Motor neuron (in vitro differentiated cells): ENCODE measurements at regions not wholly inside any gene's neighbourhood (a gene's known extent, or its start where the extent isn't known, plus 50 kb on each side); places are given as distances from the start of the nearest gene placed in this dataset.
"Not testable (repeated sequence)": the region's sequence is repeated elsewhere in the genome, so short reads cannot be mapped to it uniquely, and the experiment has no call there.

ENCODE experiments used
- ATAC-seq, 8 experiments: fragments of 200-7000 bp; cut with Tn5 transposase; replicated peaks in 6 of 8; 2 replicates each; pipeline ENCODE4 v1.8.0; 2021; ENCODE audit warnings: mild to moderate bottlenecking in 8 of 8, moderate library complexity in 8 of 8
- H3K27ac ChIP-seq, 2 donors: fragments of 250-450 bp; sonication (Bioruptor Pico); 2 replicates each; pipeline ENCODE4 v1.9.0; 2021; ENCODE audit warnings: antibody characterized with exemption in 2 of 2, mild to moderate bottlenecking in 2 of 2, moderate library complexity in 1 of 2
- H3K4me1 ChIP-seq, 2 donors: fragments of 250-450 bp; sonication (Bioruptor Pico); replicated peaks in 1 of 2; 2 replicates each; pipeline ENCODE4 v1.6.1; 2021; ENCODE audit warnings: antibody characterized with exemption in 2 of 2, mild to moderate bottlenecking in 2 of 2, moderate library complexity in 1 of 2
- H3K4me3 ChIP-seq, 5 donors: fragments of 250-450 bp; sonication (Bioruptor Pico); 2 replicates each; pipeline ENCODE4 v1.9.0; 2021; ENCODE audit warnings: antibody characterized with exemption in 5 of 5, mild to moderate bottlenecking in 5 of 5, moderate library complexity in 4 of 5
- WGBS, 10 experiments: fragments of 450-650 bp; shearing (Covaris generic); methylation state at CpG; one replicate each; pipeline ENCODE4 v1.0.0; 2022; 5-methylcytosine and 5-hydroxymethylcytosine counted together
- in situ Hi-C, 9 experiments: fragments of 400-800 bp; cut with MboI; loops; one replicate each; pipeline ENCODE4 v1.15.0; 2021; ENCODE audit warnings: low sequenced_read_pairs in 9 of 9, low pct_unique_long_range_greater_than_20kb in 2 of 9; ENCODE audit not compliant: unreplicated experiment in 9 of 9

DNA sequence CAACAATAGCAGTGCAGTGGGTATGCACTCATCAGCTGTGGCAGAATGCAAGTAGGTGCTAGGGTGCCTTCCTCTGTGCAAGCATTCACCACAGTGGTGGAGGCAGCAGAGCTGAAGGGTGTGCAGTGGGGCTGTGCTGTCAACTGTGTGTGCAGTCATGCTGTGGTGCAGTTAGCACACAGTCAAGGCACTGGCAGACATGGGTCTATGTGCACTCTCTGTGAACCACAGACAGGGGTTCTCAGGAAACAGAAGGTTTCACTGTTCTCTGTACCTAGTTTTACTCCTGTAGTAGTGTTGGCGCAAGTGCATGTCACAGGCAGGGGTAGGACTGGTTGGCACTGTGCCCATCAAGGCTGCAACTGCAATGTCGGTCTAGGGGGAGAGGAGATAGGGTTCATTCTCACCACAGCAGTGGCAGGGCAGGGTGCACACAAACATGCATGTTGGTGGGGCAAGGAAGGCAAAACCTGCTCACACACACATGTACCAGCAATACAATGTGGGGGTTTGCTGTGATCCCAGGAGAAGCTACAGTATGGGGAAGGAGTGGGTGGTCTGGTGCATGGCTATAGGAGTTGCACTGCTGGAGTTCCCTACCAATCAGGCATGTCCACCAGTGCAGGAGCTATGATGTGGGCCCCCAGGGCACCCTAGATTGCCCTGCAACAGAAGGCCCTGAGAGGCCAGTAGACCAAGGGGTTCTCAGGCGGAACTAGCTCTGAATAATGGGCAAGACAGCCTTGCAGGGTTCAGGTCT is 242.7 kb upstream of the DDX18 start:
- H3K4me3 ChIP-seq, result no peak overlapping the region
- WGBS, 10 experiments, result 0 to 100% (median 50%) methylated on average over 1 to 2 of the region's 3 CpGs; no CpG with 5 or more reads in 3 of the 10 experiments
- H3K4me1 ChIP-seq, result no peaks in the 10 kb centered on the region
- in situ Hi-C loops, result no loop called here
- no peak overlapping the region for H3K27ac ChIP-seq
- ATAC-seq, result no peak

DNA sequence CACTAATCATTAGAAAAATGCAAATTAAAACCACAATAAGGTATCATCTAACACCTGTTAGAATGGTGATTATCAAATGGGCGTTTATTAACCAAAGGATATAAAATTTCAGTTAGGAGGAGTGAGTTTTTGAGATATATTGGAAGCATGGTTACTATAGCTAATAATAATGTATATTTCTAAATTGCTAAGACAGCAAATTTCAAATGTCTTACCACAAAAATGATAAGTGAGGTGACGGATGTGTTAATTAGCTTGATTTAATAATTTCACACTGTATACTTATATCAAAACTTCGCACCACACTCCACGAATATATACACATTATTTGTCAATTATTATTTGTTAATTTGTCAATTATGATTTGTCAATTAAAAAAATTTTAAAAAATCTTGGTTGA is 227.2 kb upstream of the DDX18 start:
- WGBS, 10 experiments, result 2 to 100% (median 91%) methylated on average over 2 to 4 of the region's 4 CpGs
- Histone ChIP-seq H3K4me3 (no peak overlapping the region), H3K4me1 (no peaks in the 10 kb centered on the region), H3K27ac (no peak overlapping the region)
- no peak for ATAC-seq
- in situ Hi-C loops, result no loop called here

DNA sequence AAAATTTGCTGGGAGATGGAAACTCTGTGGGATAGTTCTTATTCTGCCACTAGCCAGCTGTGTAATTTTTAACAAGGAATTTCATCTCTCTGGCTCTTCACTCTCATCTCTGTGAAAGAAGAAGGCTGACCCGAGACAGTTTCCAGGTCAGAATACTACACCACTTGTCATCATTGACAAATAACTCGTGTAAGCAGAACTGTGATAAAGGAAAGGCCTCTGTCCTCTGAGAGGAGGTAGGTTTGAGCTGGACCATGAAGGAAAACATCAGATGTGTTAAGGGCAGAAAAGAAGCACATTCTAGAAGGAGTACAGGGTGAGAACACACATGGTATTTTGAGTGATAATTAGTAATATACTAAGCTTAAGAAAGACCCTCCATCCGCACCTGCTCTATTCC is 211.4 kb upstream of the DDX18 start:
- Histone ChIP-seq H3K4me1 (peaks cover 0 to 10% of the 10 kb centered on the region in 2 donors), H3K27ac (no peak overlapping the region), H3K4me3 (no peak overlapping the region)
- in situ Hi-C loops, result no loop called here
- ATAC-seq, result peak in 3 of 8 experiments; percentile 32 to 58 (median 52)
- 0 to 91% (median 9%) methylated on average over 1 to 3 of the region's 3 CpGs; no CpG with 5 or more reads in 4 of the 10 experiments for WGBS, 10 experiments

DNA sequence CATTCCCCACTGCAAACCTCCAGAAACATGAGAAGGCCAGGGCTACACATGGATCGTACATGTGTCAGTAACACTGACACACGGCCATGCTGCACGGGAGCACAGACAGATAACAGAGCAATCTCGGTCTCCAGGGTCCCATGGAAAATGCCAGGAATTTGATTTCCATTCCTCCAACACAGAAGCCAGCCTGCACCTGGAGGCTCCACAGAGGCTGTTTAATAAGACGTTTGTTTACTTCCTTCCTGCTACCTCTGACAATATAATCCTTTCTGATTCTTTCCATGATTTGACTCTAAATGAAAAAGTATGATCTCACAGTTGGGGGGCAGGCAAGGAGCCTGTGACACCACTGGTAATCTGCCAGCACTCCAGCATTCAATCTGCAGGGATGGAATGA is 210.9 kb upstream of the DDX18 start:
- H3K4me1 ChIP-seq, result peaks cover 0 to 10% of the 10 kb centered on the region in 2 donors
- peak in 5 of 8 experiments; percentile 33 to 88 (median 35) for ATAC-seq
- in situ Hi-C loops, result no loop called here
- H3K4me3 ChIP-seq, result no peak overlapping the region
- WGBS, 10 experiments, result 0 to 100% (median 40%) methylated on average over 1 to 4 of the region's 5 CpGs; no CpG with 5 or more reads in 1 of the 10 experiments
- no peak overlapping the region for H3K27ac ChIP-seq

DNA sequence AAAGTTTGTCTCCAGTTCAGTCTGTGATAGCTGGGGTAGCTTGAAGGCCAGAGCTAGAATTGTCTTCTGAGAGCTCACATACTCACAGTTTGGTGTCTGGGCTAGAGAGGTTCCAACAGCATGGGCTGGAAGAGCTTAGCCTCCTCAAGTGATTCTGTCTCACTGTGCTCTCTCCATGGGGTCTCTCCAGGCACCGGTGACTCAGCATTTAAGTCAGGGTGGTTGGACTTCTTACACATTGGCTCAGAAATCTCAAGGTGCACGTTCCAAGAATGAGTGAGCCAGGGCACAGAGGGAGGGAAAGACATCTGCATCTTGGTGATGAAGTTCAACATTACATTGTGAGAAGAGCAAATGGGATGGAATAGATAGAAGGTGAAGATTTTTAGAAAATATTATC is 207.3 kb upstream of the DDX18 start:
- Histone ChIP-seq H3K27ac (no peak overlapping the region), H3K4me3 (no peak overlapping the region), H3K4me1 (peaks cover 0 to 10% of the 10 kb centered on the region in 2 donors)
- 0 to 85% (median 48%) methylated on average over 1 to 2 of the region's 2 CpGs; no CpG with 5 or more reads in 4 of the 10 experiments for WGBS, 10 experiments
- in situ Hi-C loops, result no loop called here
- ATAC-seq, result no peak

DNA sequence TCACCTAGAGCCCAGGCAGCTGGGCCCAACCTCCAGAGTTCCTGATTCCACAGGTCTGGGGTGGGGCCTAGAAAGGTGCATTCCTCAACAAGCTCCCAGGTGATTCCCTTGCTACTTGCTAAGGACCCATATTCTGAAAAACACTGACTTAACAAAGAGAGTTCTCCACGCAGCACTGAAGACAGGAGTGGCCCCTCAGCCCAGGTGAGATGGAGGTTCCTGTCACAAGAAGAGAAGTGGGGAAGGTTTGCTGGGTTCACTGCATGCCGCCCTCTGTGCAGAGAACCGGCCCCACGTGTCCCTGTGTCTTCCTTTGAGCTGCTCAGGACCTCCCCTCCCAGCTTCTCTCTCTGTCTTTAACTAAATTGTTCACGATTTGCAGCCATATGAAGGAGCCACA is 201.4 kb upstream of the DDX18 start:
- no peak for ATAC-seq

DNA sequence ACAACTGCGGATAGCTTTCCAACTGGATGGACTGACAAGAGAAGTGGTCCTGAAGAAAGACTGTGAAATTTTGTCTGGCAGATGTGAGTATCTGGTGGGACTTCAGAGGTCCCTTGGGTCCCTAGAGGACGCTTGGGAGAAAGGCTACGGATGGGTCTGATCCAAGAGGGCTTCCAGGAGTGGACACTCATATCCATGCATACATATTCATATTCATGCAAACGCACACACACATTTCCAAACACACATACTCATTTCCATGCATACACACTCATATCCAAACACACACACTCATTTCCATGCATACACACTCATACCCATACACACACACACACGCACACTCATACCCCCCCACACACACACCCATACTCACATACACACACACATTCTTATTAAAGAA is 200.2 kb upstream of the DDX18 start:
- in situ Hi-C loops, result no loop called here
- no peaks in the 10 kb centered on the region for H3K4me1 ChIP-seq
- no peak overlapping the region for H3K4me3 ChIP-seq
- WGBS, 10 experiments, result 0 to 100% (median 61%) methylated on average over 1 to 5 of the region's 5 CpGs; no CpG with 5 or more reads in 4 of the 10 experiments
- ATAC-seq, result peak in 2 of 8 experiments; percentile 18 to 81
- no peak overlapping the region for H3K27ac ChIP-seq

More for the DNA sequence above, 201.4 kb upstream of the DDX18 start:
- WGBS, 10 experiments, result 0 to 100% (median 72%) methylated on average over 1 to 4 of the region's 5 CpGs; no CpG with 5 or more reads in 3 of the 10 experiments
- Histone ChIP-seq H3K27ac (no peak overlapping the region), H3K4me1 (no peaks in the 10 kb centered on the region), H3K4me3 (no peak overlapping the region)
- in situ Hi-C loops, result no loop called here

DNA sequence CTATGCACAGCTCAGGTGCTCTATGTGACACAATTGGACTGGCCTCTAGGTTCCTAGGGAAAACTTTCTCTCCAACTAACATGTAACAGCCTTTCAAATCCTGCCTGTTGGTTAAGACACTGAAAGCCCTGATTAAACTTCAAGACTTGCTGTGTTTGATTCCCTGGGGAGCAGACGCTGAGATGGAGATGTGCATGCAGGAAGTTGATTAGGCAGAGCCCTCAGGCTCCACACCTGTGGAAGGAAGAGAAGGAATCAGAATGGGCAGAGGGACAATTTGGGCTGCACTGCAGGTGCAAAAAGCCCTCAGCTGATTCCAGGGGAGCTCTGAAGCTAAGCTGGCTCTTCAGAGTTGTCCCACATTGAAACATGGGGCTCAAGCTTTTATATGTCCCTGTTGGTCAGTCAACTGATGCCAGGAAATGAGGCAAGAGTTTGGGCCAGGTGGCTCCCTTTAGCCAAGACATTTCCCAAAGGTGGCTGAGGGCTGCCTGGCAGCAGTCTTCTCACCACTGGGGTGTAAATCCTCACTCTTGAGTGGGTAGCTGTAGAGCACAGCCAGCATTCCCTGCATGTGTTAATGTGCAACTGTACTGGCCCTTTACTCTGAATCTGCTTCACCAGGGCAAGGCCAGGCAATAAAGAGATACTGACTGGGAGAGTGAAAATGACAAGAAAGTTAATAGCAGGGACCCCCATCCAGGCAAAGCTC is 199.5 kb upstream of the DDX18 start:
- in situ Hi-C loops, result no loop called here

DNA sequence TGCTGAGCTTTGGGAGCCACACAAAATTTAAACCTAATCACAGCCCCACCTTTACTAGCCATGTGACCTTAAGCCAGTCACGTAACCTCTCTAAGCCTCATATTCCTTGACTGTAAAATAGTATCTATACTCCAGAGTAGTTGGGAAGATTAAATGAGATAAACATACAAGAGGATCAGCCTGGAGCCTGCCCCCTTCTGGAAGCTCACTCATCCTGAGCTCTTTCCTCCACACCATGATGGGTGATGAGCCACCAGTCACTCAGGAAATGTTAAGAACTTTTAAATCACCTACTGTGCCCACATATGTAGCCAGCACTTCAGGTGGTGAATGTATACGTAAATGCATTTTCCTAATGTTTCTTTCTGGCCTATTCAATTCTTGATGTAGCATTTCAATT is 195.9 kb upstream of the DDX18 start:
- no peak for ATAC-seq
- Histone ChIP-seq H3K27ac (no peak overlapping the region), H3K4me3 (no peak overlapping the region), H3K4me1 (peaks cover 0 to 4% of the 10 kb centered on the region in 2 donors)
- 5 to 100% (median 88%) methylated on average over 1 to 2 of the region's 2 CpGs; no CpG with 5 or more reads in 2 of the 10 experiments for WGBS, 10 experiments
- in situ Hi-C loops, result no loop called here

More for the DNA sequence above, 199.5 kb upstream of the DDX18 start:
- Histone ChIP-seq H3K4me3 (no peak overlapping the region), H3K4me1 (no peaks in the 10 kb centered on the region), H3K27ac (no peak overlapping the region)
- 17 to 86% (median 57%) methylated on average over 1 of the region's 1 CpG; no CpG with 5 or more reads in 7 of the 10 experiments for WGBS, 10 experiments
- peak in 1 of 8 experiments; percentile 51 for ATAC-seq

DNA sequence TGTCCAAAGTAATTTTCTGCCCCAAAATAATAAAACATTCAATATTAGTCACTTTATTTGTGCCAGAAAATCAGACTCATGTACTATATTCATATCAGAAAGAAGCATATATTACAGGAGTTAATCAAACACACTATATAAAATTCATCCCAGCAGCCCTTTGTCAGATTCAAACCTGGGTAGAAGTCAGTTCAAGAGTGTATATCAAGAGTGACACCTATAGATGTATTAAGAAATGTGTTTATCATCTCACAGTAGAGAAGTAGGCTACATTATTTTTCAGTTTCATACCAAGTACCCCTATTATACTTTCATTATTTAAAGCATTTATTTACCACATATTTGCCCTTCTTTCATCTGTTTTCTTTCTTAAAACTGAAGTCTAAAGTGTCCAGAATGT is 193.2 kb upstream of the DDX18 start:
- H3K4me3 ChIP-seq, result peak overlapping the region in 4 of 5 donors; percentile 49 to 90 (median 70)
- in situ Hi-C loops, result no loop called here
- peak in 4 of 8 experiments; percentile 26 to 50 (median 43) for ATAC-seq
- peaks cover 0 to 4% of the 10 kb centered on the region in 2 donors for H3K4me1 ChIP-seq
- no peak overlapping the region for H3K27ac ChIP-seq

DNA sequence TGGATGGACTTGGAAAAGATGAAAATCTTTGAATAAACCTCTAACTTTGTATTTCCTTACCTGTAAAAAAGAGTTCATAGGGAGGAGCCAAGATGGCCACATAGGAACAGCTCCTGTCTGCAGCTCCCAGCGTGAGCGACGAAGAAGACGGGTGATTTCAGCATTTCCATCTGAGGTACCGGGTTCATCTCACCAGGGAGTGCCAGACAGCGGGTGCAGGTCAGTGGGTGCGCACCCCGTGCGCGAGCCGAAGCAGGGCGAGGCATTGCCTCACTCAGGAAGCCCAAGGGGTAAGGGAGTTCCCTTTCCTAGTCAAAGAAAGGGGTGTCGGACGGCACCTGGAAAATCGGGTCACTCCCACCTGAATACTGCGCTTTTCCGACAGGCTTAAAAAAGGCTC is 191.3 kb upstream of the DDX18 start:
- WGBS, 10 experiments, result 0 to 100% (median 6%) methylated on average over 1 to 11 of the region's 17 CpGs; no CpG with 5 or more reads in 3 of the 10 experiments
- in situ Hi-C loops, ATAC-seq, H3K4me1 ChIP-seq: not testable (repeated sequence)
- Histone ChIP-seq H3K27ac (peak overlapping the region; percentile 87 to 89), H3K4me3 (peak overlapping the region; percentile 49 to 96 (median 77))

DNA sequence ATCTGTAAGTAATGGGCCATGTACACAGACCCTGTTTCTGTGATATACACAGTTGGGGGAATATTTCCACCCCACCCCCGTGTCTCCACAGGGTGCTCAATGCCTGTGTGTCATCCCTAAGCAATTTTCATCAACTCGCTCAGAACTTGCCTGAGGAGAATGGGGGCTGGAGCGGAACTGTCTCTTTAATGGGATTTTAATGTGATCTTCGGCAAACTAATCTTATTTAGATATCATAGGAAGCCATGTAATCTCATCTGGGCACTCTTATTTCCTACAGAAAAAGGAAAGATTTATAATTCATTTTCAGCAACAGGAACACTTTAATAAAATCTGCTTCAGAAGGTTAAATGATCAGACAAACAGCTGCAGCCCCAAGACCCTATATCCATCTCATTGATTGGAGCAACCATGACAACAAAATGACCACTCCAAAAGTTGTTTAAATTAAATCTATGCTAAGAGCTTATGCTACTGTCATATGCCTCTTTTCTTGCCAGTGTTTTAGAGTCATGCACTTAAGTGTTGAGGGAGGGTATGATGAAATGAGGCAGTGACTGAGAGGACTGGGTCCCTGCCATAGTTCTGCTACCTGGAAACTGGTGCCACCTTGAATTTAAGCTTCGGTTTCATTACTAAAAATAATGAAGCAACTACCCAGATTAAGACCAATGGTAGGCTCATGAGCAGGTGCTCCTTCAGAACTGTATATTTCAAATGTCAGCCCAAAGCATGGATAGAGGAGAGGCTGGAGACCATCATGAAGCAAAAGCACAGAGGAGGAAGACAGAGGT is 183.1 kb upstream of the DDX18 start:
- Histone ChIP-seq H3K27ac (no peak overlapping the region), H3K4me3 (no peak overlapping the region), H3K4me1 (peaks cover 0 to 7% of the 10 kb centered on the region in 2 donors)
- in situ Hi-C loops, result no loop called here
- 8 to 100% (median 75%) methylated on average over 1 to 4 of the region's 5 CpGs; no CpG with 5 or more reads in 2 of the 10 experiments for WGBS, 10 experiments
- ATAC-seq, result peak in 5 of 8 experiments; percentile 87 to 97 (median 94)

DNA sequence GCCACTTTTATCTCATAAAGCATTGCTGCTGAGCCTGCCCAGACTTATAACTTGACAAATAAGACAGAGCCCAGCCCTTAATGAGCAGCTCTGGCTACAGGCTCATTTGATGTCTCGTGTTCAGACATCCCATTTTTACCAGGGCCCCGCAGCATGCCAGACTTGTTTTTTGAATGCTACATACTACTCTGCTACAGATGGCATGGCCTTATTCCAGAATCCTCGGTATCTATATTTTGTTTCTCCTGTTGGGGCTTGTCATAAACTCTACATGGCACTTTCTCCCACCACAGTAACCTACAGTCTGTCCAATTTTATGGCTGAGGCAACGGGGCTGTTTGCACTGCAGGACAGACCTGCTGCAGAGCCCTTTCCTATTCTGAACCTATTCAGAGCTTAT is 179.0 kb upstream of the DDX18 start:
- 0 to 67% (median 44%) methylated on average over 1 to 4 of the region's 4 CpGs; no CpG with 5 or more reads in 2 of the 10 experiments for WGBS, 10 experiments
- Histone ChIP-seq H3K27ac (no peak overlapping the region), H3K4me1 (peaks cover 0 to 7% of the 10 kb centered on the region in 2 donors), H3K4me3 (no peak overlapping the region)
- in situ Hi-C loops, result no loop called here
- ATAC-seq, result no peak
